SKM-1 (cell line): ENCODE measurements at regions not wholly inside any gene's neighbourhood (a gene's known extent, or its start where the extent isn't known, plus 50 kb on each side); places are given as distances from the start of the nearest gene placed in this dataset.
"Not testable (repeated sequence)": the region's sequence is repeated elsewhere in the genome, so short reads cannot be mapped to it uniquely, and the experiment has no call there.

Experiments used
- DNase-seq: peaks from one replicate; lab custom pipeline; 2025; ENCODE audit not compliant: unreplicated experiment; lab: John Stamatoyannopoulos, UW

DNA sequence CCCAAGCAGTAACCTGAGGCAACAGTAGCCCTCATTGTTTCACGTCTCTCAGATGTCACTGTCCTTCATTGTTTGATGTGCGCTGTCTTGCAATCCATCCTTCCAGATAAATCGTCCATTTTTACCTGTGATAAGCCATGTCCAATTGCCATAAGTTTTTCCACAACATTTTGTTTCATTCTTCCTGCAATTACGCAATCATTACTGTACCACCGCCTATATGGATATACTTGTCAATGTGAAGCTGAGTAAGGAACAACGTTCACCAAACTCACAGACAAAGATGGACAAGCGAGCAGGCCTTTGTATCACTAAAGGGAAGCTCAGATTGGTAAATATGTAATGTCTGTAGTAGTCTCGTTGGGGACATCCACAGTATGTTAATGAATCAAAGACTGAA is 452.5 kb upstream of the NDN start:
- DNase-seq: not testable (repeated sequence)

DNA sequence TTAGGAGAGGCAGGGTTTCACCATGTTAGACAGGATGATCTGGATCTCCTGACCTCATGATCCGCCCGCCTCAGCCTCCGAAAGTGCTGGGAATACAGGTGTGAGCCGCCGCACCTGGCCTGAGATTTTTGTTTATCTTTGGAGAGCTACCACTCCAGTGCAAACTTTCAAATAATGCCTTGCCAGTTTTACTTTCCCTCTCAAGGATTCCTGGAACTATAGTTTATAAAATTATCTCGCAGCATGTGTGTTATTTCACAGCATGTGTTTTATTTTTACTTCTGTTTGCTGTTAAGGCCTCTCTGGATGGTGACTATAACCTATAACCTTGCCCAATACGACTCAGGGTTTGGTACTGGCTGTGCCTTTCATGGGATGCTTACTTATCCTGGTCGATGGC is 458.0 kb upstream of the NDN start:
- DNase-seq: not testable (repeated sequence)

DNA sequence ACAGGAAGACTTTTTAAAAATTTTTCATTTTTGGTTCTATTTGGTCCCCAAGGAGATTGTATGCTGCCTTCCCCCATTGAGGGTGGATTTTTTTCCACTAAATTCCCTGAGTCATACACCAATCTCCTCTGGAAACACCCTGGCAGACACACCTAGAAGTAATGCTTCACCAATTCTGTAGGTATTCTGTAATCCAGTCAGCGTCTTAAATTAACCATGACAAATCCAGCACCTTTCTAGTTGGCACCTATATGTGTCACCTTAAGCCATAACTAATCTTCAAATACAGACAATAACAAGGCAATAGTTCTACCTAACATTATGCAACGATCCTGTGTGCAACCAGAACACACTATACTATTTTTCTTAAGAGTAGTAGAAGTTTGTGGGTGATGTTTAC is 459.1 kb upstream of the NDN start:
- DNase-seq: no peak

DNA sequence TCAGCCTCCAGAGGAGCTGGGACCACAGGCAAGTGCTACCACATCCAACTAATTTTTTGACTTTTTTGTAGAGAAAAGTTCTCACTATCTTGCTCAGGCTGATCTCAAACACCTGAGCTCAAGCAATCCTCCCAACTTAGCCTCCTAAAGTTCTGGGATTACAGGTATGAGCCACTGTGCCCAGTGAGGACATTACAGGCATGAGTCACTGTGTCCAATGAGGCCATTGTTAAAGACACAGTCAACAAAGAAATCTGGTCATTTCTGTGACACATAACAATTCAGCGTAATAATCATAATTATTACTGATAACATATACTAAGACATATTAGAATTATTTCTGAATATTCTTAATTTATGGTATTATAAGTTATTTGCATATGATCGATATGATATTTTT is 463.4 kb upstream of the NDN start:
- no peak for DNase-seq

DNA sequence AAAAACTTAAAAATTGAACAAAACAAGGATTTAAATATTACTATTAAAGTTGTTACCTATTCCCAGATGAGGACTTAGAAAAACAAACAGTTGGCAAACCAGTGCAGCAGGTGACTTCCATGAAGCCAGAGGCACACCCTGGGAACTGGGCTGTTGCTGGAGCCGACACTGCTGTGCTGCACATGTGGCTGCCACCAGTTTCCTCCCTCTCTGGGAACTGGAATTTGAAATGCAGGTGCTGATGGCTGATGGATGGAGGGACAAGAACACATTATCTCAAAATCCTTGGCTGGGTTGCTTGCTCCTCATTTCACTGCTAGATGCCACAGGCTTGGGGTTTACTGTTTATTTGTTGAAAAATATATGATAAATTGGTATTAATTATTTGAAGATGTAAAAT is 471.2 kb upstream of the NDN start:
- not testable (repeated sequence) for DNase-seq

DNA sequence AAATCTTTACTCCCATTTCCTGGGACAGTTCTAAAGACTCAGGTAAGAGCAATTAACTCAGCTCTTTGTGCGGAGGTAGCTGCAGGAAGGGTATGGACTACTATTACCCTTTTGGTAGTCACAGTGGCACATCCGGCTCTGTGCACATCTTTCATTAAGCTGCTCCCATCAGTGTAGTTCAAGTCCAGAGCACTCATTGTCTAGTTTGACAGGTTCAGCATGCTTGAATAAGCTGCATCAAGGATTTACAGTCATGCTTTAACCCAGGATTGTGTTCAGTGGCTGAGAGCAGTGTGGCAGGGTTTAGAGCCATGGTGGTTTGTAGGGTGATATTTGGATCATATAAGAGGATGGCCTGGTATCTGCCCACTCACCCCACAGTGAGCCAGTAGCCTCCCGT is 478.4 kb upstream of the NDN start:
- DNase-seq: not testable (repeated sequence)

DNA sequence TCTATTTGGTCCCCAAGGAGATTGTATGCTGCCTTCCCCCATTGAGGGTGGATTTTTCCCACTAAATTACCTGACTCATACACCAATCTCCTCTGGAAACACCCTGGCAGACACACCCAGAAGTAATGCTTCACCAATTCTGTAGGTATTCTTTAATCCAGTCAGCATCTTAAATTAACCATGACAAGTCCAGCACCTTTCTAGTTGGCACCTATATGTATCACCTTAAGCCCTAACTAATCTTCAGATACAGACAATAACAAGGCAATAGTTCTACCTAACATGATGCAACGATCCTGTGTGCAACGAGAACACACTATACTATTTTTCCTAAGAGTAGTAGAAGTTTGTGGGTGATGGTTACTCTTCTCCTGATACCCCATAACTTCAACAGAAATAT is 473.3 kb upstream of the NPAP1 start:
- DNase-seq: not testable (repeated sequence)

DNA sequence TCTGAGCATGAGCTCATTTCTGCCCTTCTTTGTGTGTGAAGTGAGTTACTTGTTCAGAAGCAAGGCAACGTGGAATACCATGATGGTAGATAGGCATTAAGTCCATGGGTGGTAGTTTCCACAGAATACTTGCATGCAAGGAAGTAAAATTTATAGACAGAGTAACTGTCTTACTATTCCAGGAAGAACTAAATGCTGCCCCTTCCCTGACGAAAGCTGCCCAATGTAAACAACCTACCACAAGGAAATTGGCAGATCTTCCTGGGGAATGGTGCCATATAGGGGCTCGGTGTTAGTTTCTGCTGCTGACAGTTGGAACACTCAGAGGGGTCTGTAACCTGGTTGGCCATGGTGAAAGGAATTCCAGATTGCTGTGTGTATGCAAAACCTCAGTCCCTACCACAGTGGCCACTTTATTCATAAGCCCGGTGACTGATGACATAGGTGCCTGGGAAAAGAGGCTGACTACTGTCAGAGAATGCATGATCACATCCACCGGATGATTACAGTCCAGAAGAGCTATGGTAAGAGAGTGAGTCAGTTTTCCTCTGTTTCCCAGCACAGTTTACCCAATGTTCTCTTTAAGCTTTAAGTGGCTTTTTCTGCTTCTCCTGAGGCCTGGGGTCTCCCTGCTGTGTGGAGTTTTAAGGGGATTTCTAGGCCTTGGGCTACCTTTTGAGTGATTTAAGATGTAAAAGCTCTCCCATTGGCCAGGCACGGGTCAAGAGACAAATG is 463.7 kb upstream of the NPAP1 start:
- DNase-seq: not testable (repeated sequence)

DNA sequence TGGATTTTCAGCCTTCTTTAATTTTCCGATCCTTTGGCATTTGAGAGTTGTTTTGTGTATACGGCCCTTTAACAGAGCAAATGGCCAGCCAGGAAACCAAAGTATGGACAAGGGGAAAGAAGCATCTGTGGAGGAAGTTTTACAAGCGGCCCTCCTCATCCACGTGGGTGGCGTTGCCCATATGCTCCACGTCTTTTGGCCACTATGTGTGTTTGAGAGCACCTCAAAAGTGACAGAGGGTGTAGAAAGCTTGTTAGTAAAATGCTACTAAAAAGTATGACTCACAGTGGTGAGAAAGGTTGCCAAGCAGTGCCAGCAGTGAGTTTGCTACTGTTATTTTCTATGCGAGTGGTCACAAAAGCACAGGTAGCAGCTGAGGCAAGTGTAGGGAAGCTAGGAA is 451.8 kb upstream of the NPAP1 start:
- DNase-seq: no peak

DNA sequence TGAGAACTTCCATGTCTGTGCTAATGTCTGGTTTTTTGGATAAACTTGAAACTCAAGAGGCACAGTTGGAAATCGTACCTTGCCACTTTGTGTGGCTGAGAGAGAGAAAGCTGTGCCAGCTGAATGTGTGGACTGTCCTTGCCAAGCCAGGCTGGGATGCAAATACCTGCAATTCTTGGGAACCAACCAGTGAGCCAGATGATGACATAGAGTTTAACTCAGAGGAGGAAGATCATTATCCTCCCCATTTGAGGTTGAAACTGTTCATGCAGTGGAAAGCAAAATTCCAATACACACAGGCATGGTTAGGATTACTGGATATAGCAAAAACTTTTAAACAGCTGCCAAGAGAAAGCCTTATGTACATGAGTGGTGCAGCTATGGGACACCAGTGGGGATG is 451.4 kb upstream of the NPAP1 start:
- DNase-seq: no peak

DNA sequence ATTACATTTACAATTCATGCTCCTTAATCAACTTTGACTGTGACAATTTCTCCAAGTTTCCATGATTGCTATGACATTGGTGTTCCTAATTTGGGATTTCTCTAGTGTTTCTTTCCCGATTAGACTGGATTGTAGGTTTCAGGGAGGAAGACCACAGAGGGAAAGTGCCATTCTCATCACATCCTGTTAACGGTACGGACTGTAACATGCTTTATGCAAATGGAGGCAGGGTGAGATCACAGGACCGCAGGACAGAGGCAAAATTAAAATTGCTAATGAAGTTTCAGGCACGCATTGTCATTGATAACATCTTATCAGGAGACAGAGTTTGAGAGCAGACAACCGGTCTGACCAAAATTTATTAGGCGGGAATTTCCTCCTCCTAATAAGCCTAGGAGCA is 446.7 kb upstream of the NPAP1 start:
- not testable (repeated sequence) for DNase-seq

DNA sequence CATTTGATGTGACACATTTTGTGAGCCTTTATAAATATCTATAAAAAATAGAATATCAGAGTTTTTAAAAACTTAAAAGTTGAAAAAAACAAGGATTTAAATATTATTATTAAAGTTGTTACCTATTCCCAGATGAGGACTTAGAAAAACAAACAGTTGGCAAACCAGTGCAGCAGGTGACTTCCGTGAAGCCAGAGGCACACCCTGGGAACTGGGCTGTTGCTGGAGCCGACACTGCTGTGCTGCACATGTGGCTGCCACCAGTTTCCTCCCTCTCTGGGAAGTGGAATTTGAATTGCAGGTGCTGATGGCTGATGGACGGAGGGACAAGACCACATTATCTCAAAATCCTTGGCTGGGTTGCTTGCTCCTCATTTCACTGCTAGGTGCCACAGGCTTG is 442.4 kb upstream of the NPAP1 start:
- not testable (repeated sequence) for DNase-seq

DNA sequence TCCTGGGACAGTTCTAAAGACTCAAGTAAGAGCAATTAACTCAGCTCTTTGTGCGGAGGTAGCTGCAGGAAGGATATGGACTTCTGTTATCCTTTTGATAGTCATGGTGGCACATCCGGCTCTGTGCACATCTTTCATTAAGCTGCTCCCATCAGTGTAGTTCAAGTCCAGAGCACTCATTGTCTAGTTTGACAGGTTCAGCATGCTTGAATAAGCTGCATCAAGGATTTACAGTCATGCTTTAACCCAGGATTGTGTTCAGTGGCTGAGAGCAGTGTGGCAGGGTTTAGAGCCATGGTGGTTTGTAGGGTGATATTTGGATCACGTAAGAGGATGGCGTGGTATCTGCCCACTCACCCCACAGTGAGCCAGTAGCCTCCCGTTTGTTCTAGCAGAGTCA is 435.0 kb upstream of the NPAP1 start:
- DNase-seq: not testable (repeated sequence)

DNA sequence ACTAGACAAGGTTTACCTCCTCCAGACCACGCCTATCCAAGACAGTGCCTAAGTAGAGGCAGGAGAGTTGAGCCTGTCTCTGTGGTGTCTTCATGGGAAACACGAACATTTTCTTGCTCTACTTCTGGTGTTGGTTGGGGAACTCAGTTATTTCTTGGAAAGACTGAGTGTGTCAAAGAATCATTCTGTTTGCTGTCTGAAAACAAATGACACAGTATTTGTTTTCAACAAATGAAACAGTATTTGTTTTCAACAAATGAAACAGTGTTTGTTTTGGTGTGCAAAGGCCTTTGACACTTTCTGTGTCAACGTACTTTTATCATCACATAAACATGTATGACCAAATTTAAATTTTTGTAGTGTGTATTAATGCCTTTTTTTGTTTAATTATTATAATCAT is 416.5 kb upstream of the NPAP1 start:
- not testable (repeated sequence) for DNase-seq

DNA sequence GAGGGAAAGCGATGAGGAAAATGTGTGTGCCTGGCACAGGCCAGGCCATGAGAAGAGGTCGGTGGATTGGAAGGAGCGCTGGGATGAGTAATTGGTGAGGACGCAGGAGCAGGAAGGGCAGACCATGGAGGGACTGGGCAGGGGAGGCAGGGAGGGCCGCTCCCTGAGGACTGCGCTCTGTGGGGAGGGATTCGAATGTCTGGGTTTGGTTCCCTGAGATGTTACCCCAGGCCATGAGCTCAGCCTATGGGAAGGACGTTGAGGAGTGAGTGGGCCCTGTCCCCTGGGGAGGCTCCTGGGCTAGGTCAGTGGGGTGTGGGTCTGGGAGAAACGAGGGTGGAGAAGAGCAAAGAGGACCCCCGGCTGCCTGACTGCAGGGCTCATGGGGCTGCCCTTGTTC is 415.2 kb upstream of the NPAP1 start:
- DNase-seq: not testable (repeated sequence)

DNA sequence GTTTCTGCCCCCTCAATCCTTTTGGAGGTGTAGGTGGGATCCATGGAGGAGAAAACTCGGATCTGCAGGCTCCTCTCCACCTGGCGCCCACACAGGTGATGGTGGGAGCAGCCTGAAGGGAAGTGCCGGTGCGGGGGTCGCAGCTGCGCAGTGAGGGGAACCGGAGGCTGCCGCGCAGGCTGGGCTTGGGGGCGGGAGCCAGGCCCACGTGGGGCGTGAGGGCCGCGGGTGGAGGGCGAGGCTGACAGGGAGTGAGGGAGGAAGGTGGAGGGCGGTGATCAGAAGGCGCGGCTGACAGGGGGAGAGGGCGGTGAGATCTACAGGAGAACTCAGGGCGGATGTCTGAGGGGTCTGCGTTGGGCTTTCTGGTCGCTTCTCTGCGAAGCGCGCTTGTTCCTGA is 414.7 kb upstream of the NPAP1 start:
- DNase-seq: not testable (repeated sequence)

DNA sequence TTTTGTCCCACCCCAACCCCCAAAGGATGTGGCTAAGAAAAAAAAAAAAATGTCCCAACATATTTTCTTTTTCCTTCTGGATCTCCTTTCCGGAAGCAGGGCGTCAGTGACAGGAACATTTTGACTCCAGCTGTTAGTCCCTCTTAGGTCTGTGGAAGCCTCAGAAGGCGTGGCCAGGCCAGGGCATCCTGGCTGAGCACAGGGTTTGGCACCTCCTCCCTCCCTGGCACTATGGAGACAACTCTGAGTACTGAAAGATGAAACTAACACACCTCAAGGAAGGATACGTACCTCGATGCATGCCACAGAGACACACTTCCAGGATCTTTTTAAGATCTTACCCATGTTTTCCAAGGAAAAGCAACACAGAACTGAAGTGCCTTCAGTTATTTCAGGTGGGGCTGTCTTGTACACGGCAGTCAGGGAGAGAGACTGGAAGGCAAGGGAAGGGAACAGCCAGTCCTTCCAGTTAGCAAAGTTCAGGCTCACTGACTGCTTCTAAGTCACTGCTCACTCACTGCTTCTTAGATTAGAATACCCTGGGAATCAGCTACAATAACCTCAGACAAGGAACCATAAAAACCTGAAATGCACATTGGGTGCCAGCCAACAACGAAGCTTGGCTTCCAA is 406.9 kb upstream of the NPAP1 start:
- not testable (repeated sequence) for DNase-seq

DNA sequence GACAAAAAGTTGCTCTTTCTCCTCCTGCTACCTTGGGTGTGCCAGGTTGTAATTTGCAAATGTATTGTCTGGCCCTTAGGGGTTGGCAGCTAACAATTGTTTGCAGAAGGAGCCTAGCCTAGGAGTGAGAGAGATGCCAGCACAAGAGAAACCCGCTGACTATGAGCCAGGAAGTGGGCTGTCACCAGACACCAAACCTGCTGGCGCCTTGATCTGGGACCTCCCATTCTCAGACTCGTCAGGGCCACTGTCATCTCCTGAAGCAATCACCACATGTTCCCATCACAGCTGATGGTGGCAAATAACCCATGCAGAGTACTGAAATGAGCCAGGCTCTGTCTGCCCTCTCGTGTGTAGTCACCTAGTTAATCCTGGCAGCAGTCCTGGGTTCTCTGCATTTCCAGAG is 406.4 kb upstream of the NPAP1 start:
- no peak for DNase-seq

DNA sequence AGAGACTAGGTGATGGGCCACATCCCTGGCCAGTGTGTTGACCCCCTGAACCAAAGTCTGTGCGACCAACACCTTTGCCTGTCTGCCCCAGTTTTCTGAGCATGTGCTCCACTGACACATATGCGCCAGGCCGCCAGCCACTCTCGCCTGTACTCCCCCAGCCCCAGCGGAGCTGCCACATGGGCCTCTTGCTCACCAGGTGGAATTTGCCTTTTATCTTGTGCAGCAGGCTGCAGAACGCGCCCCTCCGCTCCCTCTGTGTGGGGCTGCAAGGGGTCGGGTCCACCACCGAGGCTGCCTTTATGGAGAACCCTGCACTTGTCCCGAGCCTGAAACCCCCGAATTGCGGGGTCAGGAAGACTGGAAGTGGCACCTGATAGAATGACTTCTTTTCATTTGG is 405.7 kb upstream of the NPAP1 start:
- no peak for DNase-seq

DNA sequence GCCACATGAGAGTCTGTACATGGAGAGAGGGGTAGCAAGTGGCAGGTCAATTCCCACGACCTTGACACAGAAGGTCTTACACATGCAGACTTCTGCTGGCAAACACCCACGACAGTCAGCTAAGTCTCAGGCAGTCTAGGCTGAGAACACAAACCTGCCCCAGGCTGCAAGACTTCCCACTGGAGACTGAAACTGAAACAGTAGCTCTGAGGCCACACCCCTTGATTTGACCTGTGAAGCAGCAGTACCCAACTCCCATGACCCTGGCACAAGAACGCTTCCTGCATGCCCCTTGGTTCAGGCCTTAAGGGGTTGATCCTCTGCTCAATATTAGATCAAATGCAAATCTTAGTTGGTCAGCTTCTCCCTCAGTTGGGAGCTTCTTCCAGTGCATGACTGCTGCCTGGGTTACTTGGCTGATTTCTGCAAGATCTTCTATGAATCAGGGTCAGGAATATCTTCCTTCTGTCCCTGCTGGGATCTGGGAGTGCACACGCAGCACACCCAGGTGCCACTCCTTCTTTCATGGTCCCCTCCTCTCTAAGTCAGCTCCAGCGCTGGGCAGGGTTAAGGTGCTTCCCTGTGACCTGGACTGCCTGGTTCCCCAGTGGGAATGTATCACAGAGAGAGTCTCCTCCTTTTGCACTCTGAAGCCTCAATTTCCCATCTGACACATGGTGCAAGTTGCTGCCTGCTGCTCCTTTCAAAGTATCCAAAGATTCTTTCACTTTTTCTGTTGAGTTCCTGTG is 403.9 kb upstream of the NPAP1 start:
- not testable (repeated sequence) for DNase-seq

DNA sequence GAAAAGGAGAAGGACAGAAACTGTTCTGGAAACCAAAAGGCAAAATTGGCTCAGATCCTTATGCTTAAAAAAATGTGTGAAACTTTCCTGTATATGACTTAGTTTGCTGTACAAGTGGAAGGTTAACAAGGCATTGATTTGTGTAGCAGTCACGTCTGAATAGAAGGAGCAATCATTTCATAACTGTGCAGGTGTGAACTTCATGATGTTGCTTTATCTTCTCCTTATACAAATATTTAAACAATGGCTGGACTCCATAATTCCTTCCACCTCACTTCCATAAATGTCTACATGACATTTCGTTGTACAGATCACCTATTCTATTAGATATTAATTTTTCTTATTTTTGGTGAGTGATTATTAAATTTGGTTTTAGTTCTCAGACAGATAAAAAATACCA is 382.7 kb upstream of the NPAP1 start:
- DNase-seq: no peak

DNA sequence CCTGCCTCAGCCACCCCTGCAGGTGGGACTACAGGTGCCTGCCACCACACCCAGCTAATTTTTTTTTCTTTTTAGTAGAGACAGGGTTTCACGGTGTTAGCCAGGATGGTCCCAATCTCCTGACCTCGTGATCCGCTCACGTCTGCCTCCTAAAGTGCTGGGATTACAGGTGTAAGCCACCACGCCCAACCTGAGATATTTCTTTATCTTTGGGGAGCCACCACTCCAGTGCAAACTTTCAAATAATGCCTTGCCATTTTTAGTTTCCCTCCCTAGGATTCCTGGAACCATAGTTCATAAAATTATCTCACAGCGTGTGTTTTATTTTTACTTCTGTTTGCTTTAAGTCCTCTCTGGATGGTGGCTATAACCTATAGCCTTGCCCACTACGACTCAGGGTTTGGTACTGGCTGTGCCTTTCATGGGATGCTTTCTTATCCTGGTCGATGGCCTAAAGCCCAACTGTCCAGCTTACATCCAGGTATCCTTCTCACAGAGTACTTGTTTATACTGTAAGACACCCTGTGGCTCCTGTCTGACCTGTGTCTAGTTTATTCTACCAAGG is 374.7 kb upstream of the NPAP1 start:
- not testable (repeated sequence) for DNase-seq
